ENCODE measurements at regions not wholly inside any gene's neighbourhood (a gene's known extent, or its start where the extent isn't known, plus 50 kb on each side); places are given as distances from the start of the nearest gene placed in this dataset.

DNA sequence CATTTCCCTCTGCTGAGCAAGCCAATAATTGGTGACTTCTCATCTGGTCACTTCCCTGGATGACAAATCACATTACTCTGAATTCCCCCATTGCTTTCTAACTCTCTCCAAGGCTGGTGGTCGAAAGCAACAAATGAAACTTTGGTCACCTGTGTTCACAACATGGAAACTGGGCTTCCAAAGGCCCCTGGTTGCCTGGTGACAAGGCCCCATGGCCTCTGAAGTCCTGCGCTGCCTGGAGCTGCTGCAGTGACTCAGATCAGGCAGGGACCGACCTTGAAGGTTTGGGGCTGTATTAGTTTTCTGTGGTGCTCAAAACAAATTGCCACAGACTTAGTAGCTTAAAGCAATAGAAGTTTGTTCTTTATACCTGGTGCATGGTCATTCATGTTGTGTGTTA, 345.3 kb downstream of the WDR72 start:
- TF ChIP-seq ATF1 (CRISPR knock-in tag; IDR thresholded peaks at IDR 0.05) (no peak), ATF1 (tag; IDR thresholded peaks at IDR 0.05) (no peak), EZH2 (IDR thresholded peaks at IDR 0.05; ENCODE audit: borderline replicate concordance, low read depth, low read length) (no peak), CTCF (IDR thresholded peaks at IDR 0.05 in 2 of 3, conservative IDR thresholded peaks at IDR 0.05 in 1 of 3; ENCODE audit: insufficient read depth in 2 of 3, low read depth in 1 of 3, low read length in 3 of 3) (no peak), RAD21 (CRISPR knock-in tag; conservative IDR thresholded peaks at IDR 0.05 in 1 of 2, IDR thresholded peaks at IDR 0.05 in 1 of 2) (no peak), PHF8 (IDR thresholded peaks at IDR 0.05; ENCODE audit: borderline replicate concordance, low read length) (no peak), USF2 (CRISPR knock-in tag; IDR thresholded peaks at IDR 0.05) (no peak), ZNF583 (CRISPR knock-in tag; IDR thresholded peaks at IDR 0.05) (no peak), NFIC (IDR thresholded peaks at IDR 0.05) (no peak), ETV5 (CRISPR knock-in tag; IDR thresholded peaks at IDR 0.05; ENCODE audit: low read depth) (no peak), CBX3 (IDR thresholded peaks at IDR 0.05; ENCODE audit: borderline replicate concordance in 1 of 2, low read length in 2 of 2) (no peak), STAG1 (CRISPR knock-in tag; IDR thresholded peaks at IDR 0.05; ENCODE audit: borderline replicate concordance) (no peak)
- TF ChIP-seq, protein P1, sequence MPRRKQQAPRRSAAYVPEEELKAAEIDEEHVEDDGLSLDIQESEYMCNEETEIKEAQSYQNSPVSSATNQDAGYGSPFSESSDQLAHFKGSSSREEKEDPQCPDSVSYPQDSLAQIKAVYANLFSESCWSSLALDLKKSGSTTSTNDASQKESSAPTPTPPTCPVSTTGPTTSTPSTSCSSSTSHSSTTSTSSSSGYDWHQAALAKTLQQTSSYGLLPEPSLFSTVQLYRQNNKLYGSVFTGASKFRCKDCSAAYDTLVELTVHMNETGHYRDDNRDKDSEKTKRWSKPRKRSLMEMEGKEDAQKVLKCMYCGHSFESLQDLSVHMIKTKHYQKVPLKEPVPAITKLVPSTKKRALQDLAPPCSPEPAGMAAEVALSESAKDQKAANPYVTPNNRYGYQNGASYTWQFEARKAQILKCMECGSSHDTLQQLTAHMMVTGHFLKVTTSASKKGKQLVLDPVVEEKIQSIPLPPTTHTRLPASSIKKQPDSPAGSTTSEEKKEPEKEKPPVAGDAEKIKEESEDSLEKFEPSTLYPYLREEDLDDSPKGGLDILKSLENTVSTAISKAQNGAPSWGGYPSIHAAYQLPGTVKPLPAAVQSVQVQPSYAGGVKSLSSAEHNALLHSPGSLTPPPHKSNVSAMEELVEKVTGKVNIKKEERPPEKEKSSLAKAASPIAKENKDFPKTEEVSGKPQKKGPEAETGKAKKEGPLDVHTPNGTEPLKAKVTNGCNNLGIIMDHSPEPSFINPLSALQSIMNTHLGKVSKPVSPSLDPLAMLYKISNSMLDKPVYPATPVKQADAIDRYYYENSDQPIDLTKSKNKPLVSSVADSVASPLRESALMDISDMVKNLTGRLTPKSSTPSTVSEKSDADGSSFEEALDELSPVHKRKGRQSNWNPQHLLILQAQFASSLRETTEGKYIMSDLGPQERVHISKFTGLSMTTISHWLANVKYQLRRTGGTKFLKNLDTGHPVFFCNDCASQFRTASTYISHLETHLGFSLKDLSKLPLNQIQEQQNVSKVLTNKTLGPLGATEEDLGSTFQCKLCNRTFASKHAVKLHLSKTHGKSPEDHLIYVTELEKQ (CRISPR knock-in tag; IDR thresholded peaks at IDR 0.05) = no peak
